ENCODE measurements at regions not wholly inside any gene's neighbourhood (a gene's known extent, or its start where the extent isn't known, plus 50 kb on each side); places are given as distances from the start of the nearest gene placed in this dataset.

DNA sequence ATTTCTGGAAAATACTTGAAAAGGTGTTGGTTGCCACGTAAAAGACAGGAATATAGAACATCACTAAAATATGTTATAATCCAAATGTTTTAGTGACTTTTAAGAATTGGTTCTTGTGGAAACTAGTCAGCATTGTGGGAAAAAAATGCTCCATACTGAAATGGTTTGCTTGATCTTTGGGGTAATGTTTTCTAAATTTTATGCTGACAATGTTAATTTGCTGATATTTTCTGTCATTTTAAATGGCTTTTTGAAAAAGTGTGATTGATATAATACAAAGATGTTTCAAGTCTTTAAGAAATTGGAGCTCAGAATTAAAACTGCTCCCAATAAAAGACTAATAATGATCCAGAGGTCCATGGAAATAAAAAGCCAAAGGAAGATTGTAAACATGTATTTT lies 610.9 kb downstream of the ADGRL2 start:
- no peak overlapping the region for H3K27ac Mint-ChIP-seq (ENCODE audit: unreplicated experiment)
- H3K4me3 Mint-ChIP-seq: no peak overlapping the region
- peaks cover 3% of the 10 kb centered on the region for H3K9me3 Mint-ChIP-seq
- H3K27me3 Mint-ChIP-seq (ENCODE audit: low read depth): no peaks in the 10 kb centered on the region
- peaks cover 5% of the 10 kb centered on the region for H3K4me1 Mint-ChIP-seq
- TF ChIP-seq CTCF (conservative IDR thresholded peaks at IDR 0.05): no peak
- no peak for DNase-seq (ENCODE audit: low read depth, low spot score)
- peaks cover 3% of the 10 kb centered on the region for H3K36me3 Mint-ChIP-seq (ENCODE audit: low read depth)

GRCh38 chr1:82405333-82405732 lies 604.6 kb downstream of the ADGRL2 start:
- TF ChIP-seq CTCF (conservative IDR thresholded peaks at IDR 0.05): no peak
- H3K9me3 Mint-ChIP-seq: no peaks in the 10 kb centered on the region
- H3K4me3 Mint-ChIP-seq: no peak overlapping the region
- H3K36me3 Mint-ChIP-seq (ENCODE audit: low read depth): no peaks in the 10 kb centered on the region
- H3K27ac Mint-ChIP-seq (ENCODE audit: unreplicated experiment): no peak overlapping the region
- H3K27me3 Mint-ChIP-seq (ENCODE audit: low read depth): no peaks in the 10 kb centered on the region
- peaks cover 10% of the 10 kb centered on the region for H3K4me1 Mint-ChIP-seq
- no peak for DNase-seq (ENCODE audit: low read depth, low spot score)

- Mint-ChIP-seq H3K27ac (ENCODE audit: unreplicated experiment) (peak overlapping the region; percentile 54), H3K9me3 (peaks cover 3% of the 10 kb centered on the region), H3K4me3 (no peak overlapping the region), H3K27me3 (ENCODE audit: low read depth) (no peaks in the 10 kb centered on the region), H3K4me1 (peaks cover 12% of the 10 kb centered on the region), H3K36me3 (ENCODE audit: low read depth) (no peaks in the 10 kb centered on the region)
- TF ChIP-seq CTCF (conservative IDR thresholded peaks at IDR 0.05): no peak
- DNase-seq (ENCODE audit: low read depth, low spot score): no peak
Observed at GRCh38 chr1:82401116-82401515, 600.4 kb downstream of the ADGRL2 start.

- TF ChIP-seq CTCF (conservative IDR thresholded peaks at IDR 0.05): no peak
- no peaks in the 10 kb centered on the region for H3K36me3 Mint-ChIP-seq (ENCODE audit: low read depth)
- no peak overlapping the region for H3K27ac Mint-ChIP-seq (ENCODE audit: unreplicated experiment)
Observed at GRCh38 chr1:82400521-82400920, 599.8 kb downstream of the ADGRL2 start.

GRCh38 chr1:82399093-82399492 lies 598.4 kb downstream of the ADGRL2 start:
- peaks cover 3% of the 10 kb centered on the region for H3K9me3 Mint-ChIP-seq
- no peaks in the 10 kb centered on the region for H3K36me3 Mint-ChIP-seq (ENCODE audit: low read depth)
- no peaks in the 10 kb centered on the region for H3K27me3 Mint-ChIP-seq (ENCODE audit: low read depth)
- H3K27ac Mint-ChIP-seq (ENCODE audit: unreplicated experiment): no peak overlapping the region
- no peak overlapping the region for H3K4me3 Mint-ChIP-seq
- no peak for DNase-seq (ENCODE audit: low read depth, low spot score)
- TF ChIP-seq CTCF (conservative IDR thresholded peaks at IDR 0.05): no peak
- peaks cover 12% of the 10 kb centered on the region for H3K4me1 Mint-ChIP-seq

More at GRCh38 chr1:82400521-82400920, 599.8 kb downstream of the ADGRL2 start:
- H3K4me3 Mint-ChIP-seq: no peak overlapping the region
- peaks cover 12% of the 10 kb centered on the region for H3K4me1 Mint-ChIP-seq
- peaks cover 3% of the 10 kb centered on the region for H3K9me3 Mint-ChIP-seq
- DNase-seq (ENCODE audit: low read depth, low spot score): no peak
- H3K27me3 Mint-ChIP-seq (ENCODE audit: low read depth): no peaks in the 10 kb centered on the region

GRCh38 chr1:82398357-82398756 lies 597.6 kb downstream of the ADGRL2 start:
- H3K4me1 Mint-ChIP-seq: peaks cover 16% of the 10 kb centered on the region

More at GRCh38 chr1:82398357-82398756, 597.6 kb downstream of the ADGRL2 start:
- H3K27ac Mint-ChIP-seq (ENCODE audit: unreplicated experiment): no peak overlapping the region
- TF ChIP-seq CTCF (conservative IDR thresholded peaks at IDR 0.05): no peak
- no peak overlapping the region for H3K4me3 Mint-ChIP-seq
- no peaks in the 10 kb centered on the region for H3K36me3 Mint-ChIP-seq (ENCODE audit: low read depth)
- peaks cover 3% of the 10 kb centered on the region for H3K9me3 Mint-ChIP-seq
- no peaks in the 10 kb centered on the region for H3K27me3 Mint-ChIP-seq (ENCODE audit: low read depth)
- DNase-seq (ENCODE audit: low read depth, low spot score): no peak
